IMR-90 (cell line): ENCODE measurements at regions not wholly inside any gene's neighbourhood (a gene's known extent, or its start where the extent isn't known, plus 50 kb on each side); places are given as distances from the start of the nearest gene placed in this dataset.

Experiments used
- ATAC-seq: fragments of 200-7000 bp; cut with Tn5 transposase; 2 replicates; pipeline ENCODE4 v1.9.1; 2020; ENCODE audit warnings: low read depth, mild to moderate bottlenecking, moderate library complexity
- BruUV-seq: library from RNA; stranded (reverse); fragments of 400-500 nt; replicated peaks from 2 replicates; lab custom pipeline; 2021; lab: Mats Ljungman, UMichigan
- CTCF ChIA-PET: fragments of 300-600 bp; formaldehyde crosslinking; extraction: SDS; loops from one replicate; lab custom pipeline; 2021; ENCODE audit warnings: antibody characterized with exemption; lab: Yijun Ruan, JAX
- POLR2A ChIA-PET: fragments of 300-600 bp; sonication (Branson Sonifier 250); formaldehyde crosslinking; loops from one replicate; lab custom pipeline; 2022; ENCODE audit warnings: antibody characterized with exemption; ENCODE audit not compliant: unreplicated experiment; lab: Charles Lee
- DNase-seq: peaks from one replicate; pipeline ENCODE4 v3.0.0; 2013
- H2AFZ ChIP-seq: replicated peaks from 2 replicates; pipeline ENCODE3; 2013; ENCODE audit warnings: low read length, mild to moderate bottlenecking; ENCODE audit not compliant: poor library complexity
- H2AK5ac ChIP-seq: 2 replicates; pipeline ENCODE4 v1.6.1; 2013; ENCODE audit warnings: low read depth, low read length, inconsistent platforms
- H2AK9ac ChIP-seq: replicated peaks from 2 replicates; pipeline ENCODE3; 2013; ENCODE audit warnings: mild to moderate bottlenecking, low read depth, low read length, moderate library complexity; ENCODE audit not compliant: poor library complexity
- H2BK120ac ChIP-seq: 2 replicates; pipeline ENCODE4 v1.6.1; 2013; ENCODE audit warnings: low read depth, low read length, inconsistent platforms
- H2BK15ac ChIP-seq: 3 replicates; pipeline ENCODE4 v1.6.1; 2013; ENCODE audit warnings: low read depth, low read length, inconsistent platforms
- H2BK20ac ChIP-seq: 2 replicates; pipeline ENCODE4 v1.6.1; 2013; ENCODE audit warnings: low read depth, mild to moderate bottlenecking, inconsistent platforms, low read length, moderate library complexity
- H2BK5ac ChIP-seq: 2 replicates; pipeline ENCODE4 v1.6.1; 2013; ENCODE audit warnings: mild to moderate bottlenecking, low read depth, low read length, inconsistent platforms; ENCODE audit not compliant: poor library complexity, severe bottlenecking
- H3K14ac ChIP-seq: replicated peaks from 2 replicates; pipeline ENCODE4 v1.6.1; 2013; ENCODE audit warnings: low read depth, low read length, inconsistent platforms
- H3K18ac ChIP-seq: 2 replicates; pipeline ENCODE4 v1.6.1; 2013; ENCODE audit warnings: low read depth, low read length, control low read depth
- H3K23ac ChIP-seq: 2 replicates; pipeline ENCODE4 v1.6.1; 2013; ENCODE audit warnings: low read depth, low read length, inconsistent platforms
- H3K27ac ChIP-seq: 2 replicates; pipeline ENCODE4 v1.5.1; 2013; ENCODE audit warnings: mild to moderate bottlenecking, control low read depth, low read length; ENCODE audit not compliant: insufficient read depth
- H3K27me3 ChIP-seq: 2 replicates; pipeline ENCODE4 v1.6.1; 2013; ENCODE audit warnings: low read length; ENCODE audit not compliant: control insufficient read depth, insufficient read depth
- H3K36me3 ChIP-seq: 2 replicates; pipeline ENCODE4 v1.6.1; 2013; ENCODE audit warnings: low read length, mixed read lengths; ENCODE audit not compliant: control insufficient read depth, insufficient read depth
- H3K4ac ChIP-seq: 2 replicates; pipeline ENCODE4 v1.6.1; 2013; ENCODE audit warnings: low read depth, low read length, inconsistent platforms
- H3K4me1 ChIP-seq: 2 replicates; pipeline ENCODE4 v1.6.1; 2013; ENCODE audit warnings: low read length, mixed read lengths; ENCODE audit not compliant: control insufficient read depth, insufficient read depth
- H3K4me2 ChIP-seq: 2 replicates; pipeline ENCODE4 v1.6.1; 2013; ENCODE audit warnings: low read depth, mild to moderate bottlenecking, control low read depth, low read length, moderate library complexity
- H3K4me3 ChIP-seq: 2 replicates; pipeline ENCODE4 v1.5.1; 2013; ENCODE audit warnings: low read depth, mild to moderate bottlenecking, control low read depth, low read length, moderate library complexity; ENCODE audit not compliant: insufficient read depth
- H3K56ac ChIP-seq: 2 replicates; pipeline ENCODE4 v1.6.1; 2013; ENCODE audit warnings: low read length, inconsistent platforms; ENCODE audit not compliant: insufficient read depth; ENCODE audit errors: extremely low read depth
- H3K79me1 ChIP-seq, 2 experiments: 2 replicates each; pipeline ENCODE4 v1.6.1; 2013; ENCODE audit warnings: low read length in 2 of 2, inconsistent platforms in 1 of 2, low read depth in 1 of 2
- H3K9ac ChIP-seq: 2 replicates; pipeline ENCODE4 v1.6.1; 2013; ENCODE audit warnings: low read depth, low read length, control low read depth
- H3K9me1 ChIP-seq: 2 replicates; pipeline ENCODE4 v1.6.1; 2013; ENCODE audit warnings: low read length, inconsistent platforms; ENCODE audit not compliant: insufficient read depth
- H3K9me3 ChIP-seq: 2 replicates; pipeline ENCODE4 v1.6.1; 2013; ENCODE audit warnings: low read length; ENCODE audit not compliant: control insufficient read depth, insufficient read depth
- H4K20me1 ChIP-seq: 2 replicates; pipeline ENCODE4 v1.6.1; 2013; ENCODE audit warnings: low read length, inconsistent platforms; ENCODE audit not compliant: insufficient read depth
- H4K5ac ChIP-seq: 2 replicates; pipeline ENCODE4 v1.6.1; 2013; ENCODE audit warnings: mild to moderate bottlenecking, low read depth, low read length, control low read depth
- H4K8ac ChIP-seq, 2 experiments: 2 replicates each; pipeline ENCODE4 v1.6.1; 2013; ENCODE audit warnings: low read depth in 2 of 2, low read length in 2 of 2, control low read depth in 1 of 2, inconsistent platforms in 1 of 2
- H4K91ac ChIP-seq: 2 replicates; pipeline ENCODE4 v1.6.1; 2013; ENCODE audit warnings: low read depth, low read length, inconsistent platforms; ENCODE audit not compliant: insufficient read depth
- CEBPB ChIP-seq: IDR thresholded peaks from 2 replicates; pipeline ENCODE4 v1.6.1; 2012; ENCODE audit warnings: low read depth, low read length, improper control_type of control experiment
- MXI1 ChIP-seq: IDR thresholded peaks from 2 replicates; pipeline ENCODE4 v1.6.1; 2012; ENCODE audit warnings: low read depth, mild to moderate bottlenecking, low read length, moderate library complexity, borderline replicate concordance
- WGBS, 2 experiments: methylation state at CpG; one replicate each; pipeline versions ENCODE4 v1.1.5 to v1.1.7; 2013; ENCODE audit warnings: missing lambda C conversion rate in 2 of 2; ENCODE audit not compliant: insufficient read length in 1 of 2; ENCODE audit errors: extremely low coverage in 2 of 2; 5-methylcytosine and 5-hydroxymethylcytosine counted together
- dilution Hi-C: fragments of 300-500 bp; cut with HindIII; formaldehyde crosslinking; loops from one replicate; pipeline ENCODE4 v1.14.3; 2018; ENCODE audit warnings: low sequenced_read_pairs; ENCODE audit not compliant: unreplicated experiment
- in situ Hi-C: fragments of 300-500 bp; cut with MboI; formaldehyde crosslinking; loops from 3 replicates; pipeline ENCODE4 v1.14.3; 2019; ENCODE audit warnings: low sequenced_read_pairs, inconsistent platforms, mixed read lengths
- intact Hi-C: fragments of 100-400 bp; cut with micrococcal nuclease; formaldehyde crosslinking; loops from 2 replicates; pipeline ENCODE4 v1.10.0; 2022

DNA sequence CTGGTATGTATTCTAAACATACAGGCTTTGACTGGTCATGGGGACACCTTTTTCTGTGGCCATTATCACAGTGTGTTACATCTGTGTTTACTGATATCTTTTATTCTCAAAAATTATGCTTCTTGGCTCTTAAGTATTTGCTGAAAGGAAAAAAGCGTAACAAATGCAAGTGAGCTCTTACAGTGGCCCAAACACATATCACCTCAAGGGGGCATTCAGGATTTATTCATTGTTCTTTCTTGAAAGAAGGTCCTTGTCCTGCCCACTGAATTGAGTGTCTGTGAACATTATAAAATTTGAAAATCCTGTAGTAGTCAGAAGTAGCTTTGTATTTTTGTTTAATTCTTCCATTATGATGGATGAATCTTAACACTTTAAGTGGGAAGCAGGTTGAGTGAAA, 454.5 kb downstream of the XIRP2 start:
- intact Hi-C loops, result no loop called here
- Histone ChIP-seq H3K14ac (no peak overlapping the region), H2BK120ac (no peak overlapping the region), H3K36me3 (no peaks in the 10 kb centered on the region), H4K8ac (no peak overlapping the region), H3K9ac (no peak overlapping the region), H2AK9ac (no peak overlapping the region), H2BK15ac (no peak overlapping the region), H3K4me2 (no peak overlapping the region), H2AFZ (no peak overlapping the region), H3K23ac (no peak overlapping the region), H4K5ac (no peak overlapping the region), H4K91ac (no peak overlapping the region), H3K9me1 (no peaks in the 10 kb centered on the region), H3K56ac (no peak overlapping the region), H3K18ac (no peak overlapping the region), H3K27ac (no peak overlapping the region), H3K9me3 (no peaks in the 10 kb centered on the region), H3K4me3 (no peak overlapping the region), H2BK5ac (no peak overlapping the region), H3K4ac (no peak overlapping the region), H2AK5ac (no peak overlapping the region), H2BK20ac (no peak overlapping the region), H3K4me1 (no peaks in the 10 kb centered on the region), H4K20me1 (no peaks in the 10 kb centered on the region), H3K27me3 (no peaks in the 10 kb centered on the region), H3K79me1 (no peaks in the 10 kb centered on the region)
- no TSS peak for BruUV-seq
- ChIA-PET CTCF (no interaction called here), POLR2A (no interaction called here)
- no peak for TF ChIP-seq CEBPB
- no peak for TF ChIP-seq MXI1
- dilution Hi-C loops, result no loop called here
- in situ Hi-C loops, result no loop called here
- DNase-seq (no peak), ATAC-seq (no peak)
- WGBS, 2 experiments, result no CpG with 5 or more reads among the region's 1 CpG
